ENCODE measurements at regions not wholly inside any gene's neighbourhood (a gene's known extent, or its start where the extent isn't known, plus 50 kb on each side); places are given as distances from the start of the nearest gene placed in this dataset.
"Not testable (repeated sequence)": the region's sequence is repeated elsewhere in the genome, so short reads cannot be mapped to it uniquely, and the experiment has no call there.

DNA sequence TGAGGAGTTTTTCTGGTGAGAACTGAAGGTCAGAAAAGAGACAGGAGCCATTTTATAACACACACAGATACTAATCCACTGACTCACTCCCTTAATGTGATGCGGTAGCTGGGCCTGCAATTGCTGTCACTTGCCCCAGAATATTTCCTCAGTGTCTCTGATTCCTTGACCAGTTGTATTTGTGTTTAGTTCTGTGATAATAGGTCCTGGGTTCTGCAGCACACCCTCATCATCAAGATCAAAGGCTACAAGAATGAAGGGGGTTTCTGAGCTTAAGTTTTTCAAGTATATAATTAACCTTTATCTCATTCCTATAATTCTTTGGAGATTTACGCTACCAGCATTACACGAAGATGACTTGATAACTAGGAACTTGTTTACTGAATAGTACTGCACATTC is 576.5 kb upstream of the CPXCR1 start:
- WGBS (ENCODE audit: low lambda C conversion rate, missing lambda C conversion rate): 17% methylated on average over 3 of the region's 3 CpGs
- TF ChIP-seq, protein P1, sequence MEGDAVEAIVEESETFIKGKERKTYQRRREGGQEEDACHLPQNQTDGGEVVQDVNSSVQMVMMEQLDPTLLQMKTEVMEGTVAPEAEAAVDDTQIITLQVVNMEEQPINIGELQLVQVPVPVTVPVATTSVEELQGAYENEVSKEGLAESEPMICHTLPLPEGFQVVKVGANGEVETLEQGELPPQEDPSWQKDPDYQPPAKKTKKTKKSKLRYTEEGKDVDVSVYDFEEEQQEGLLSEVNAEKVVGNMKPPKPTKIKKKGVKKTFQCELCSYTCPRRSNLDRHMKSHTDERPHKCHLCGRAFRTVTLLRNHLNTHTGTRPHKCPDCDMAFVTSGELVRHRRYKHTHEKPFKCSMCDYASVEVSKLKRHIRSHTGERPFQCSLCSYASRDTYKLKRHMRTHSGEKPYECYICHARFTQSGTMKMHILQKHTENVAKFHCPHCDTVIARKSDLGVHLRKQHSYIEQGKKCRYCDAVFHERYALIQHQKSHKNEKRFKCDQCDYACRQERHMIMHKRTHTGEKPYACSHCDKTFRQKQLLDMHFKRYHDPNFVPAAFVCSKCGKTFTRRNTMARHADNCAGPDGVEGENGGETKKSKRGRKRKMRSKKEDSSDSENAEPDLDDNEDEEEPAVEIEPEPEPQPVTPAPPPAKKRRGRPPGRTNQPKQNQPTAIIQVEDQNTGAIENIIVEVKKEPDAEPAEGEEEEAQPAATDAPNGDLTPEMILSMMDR (IDR thresholded peaks at IDR 0.05; ENCODE audit: poor library complexity): no peak
- TF ChIP-seq EZH2phosphoT487 (IDR thresholded peaks at IDR 0.05; ENCODE audit: low read depth, severe bottlenecking, unreplicated experiment): no peak
- no peak for TF ChIP-seq EZH2 (IDR thresholded peaks at IDR 0.05; ENCODE audit: borderline replicate concordance)

GRCh38 chrX:88173932-88174440 is 573.0 kb upstream of the CPXCR1 start:
- not testable (repeated sequence) for H3K79me2 ChIP-seq; H4K20me1 ChIP-seq (ENCODE audit: insufficient read depth, poor library complexity, severe bottlenecking); H3K27me3 ChIP-seq; H3K9me3 ChIP-seq (ENCODE audit: low read depth); H3K4me1 ChIP-seq (ENCODE audit: insufficient read depth); H2AFZ ChIP-seq; H3K9me2 ChIP-seq (replicated peaks; ENCODE audit: insufficient read depth); H3K36me3 ChIP-seq (replicated peaks; ENCODE audit: insufficient read depth, low read depth); DNase-seq (ENCODE audit: low spot score); H3K4me3 ChIP-seq; H3K4me2 ChIP-seq; H3K27ac ChIP-seq
- 61% methylated on average over 4 of the region's 4 CpGs for WGBS (ENCODE audit: low lambda C conversion rate, missing lambda C conversion rate)

More for the DNA sequence above, 576.5 kb upstream of the CPXCR1 start:
- H3K36me3 ChIP-seq (replicated peaks; ENCODE audit: insufficient read depth, low read depth): no peaks in the 10 kb centered on the region
- no peak overlapping the region for H3K4me2 ChIP-seq
- no peaks in the 10 kb centered on the region for H3K4me1 ChIP-seq (ENCODE audit: insufficient read depth)
- no peaks in the 10 kb centered on the region for H3K9me2 ChIP-seq (replicated peaks; ENCODE audit: insufficient read depth)
- peak; percentile 10 for DNase-seq (ENCODE audit: low spot score)
- no peaks in the 10 kb centered on the region for H3K27me3 ChIP-seq
- no peaks in the 10 kb centered on the region for H3K9me3 ChIP-seq (ENCODE audit: low read depth)
- H4K20me1 ChIP-seq (ENCODE audit: insufficient read depth, poor library complexity, severe bottlenecking): no peaks in the 10 kb centered on the region
- H3K4me3 ChIP-seq: no peak overlapping the region
- peak overlapping the region; percentile 2 for H2AFZ ChIP-seq
- H3K27ac ChIP-seq: peak overlapping the region; percentile 14
- H3K79me2 ChIP-seq: no peaks in the 10 kb centered on the region

DNA sequence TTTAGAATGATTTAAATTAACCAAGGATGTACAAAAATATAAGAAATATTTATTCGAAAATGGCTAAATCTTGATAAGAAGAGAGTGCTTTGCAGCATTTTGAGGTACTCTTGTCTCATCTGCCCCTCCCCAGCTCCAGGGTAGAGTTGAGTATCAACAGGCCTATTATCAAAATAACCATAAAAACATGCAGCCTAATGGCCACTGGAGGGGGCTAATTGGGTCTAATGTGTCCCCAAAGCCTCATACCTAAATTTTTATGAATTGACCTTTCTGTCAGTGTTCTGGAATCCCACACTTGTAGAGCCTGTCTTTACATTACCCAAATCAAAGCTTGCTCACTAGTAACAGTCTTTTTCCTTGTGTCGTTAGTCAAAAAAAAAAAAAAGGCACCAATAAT is 544.9 kb upstream of the CPXCR1 start:
- Histone ChIP-seq H4K20me1 (ENCODE audit: insufficient read depth, poor library complexity, severe bottlenecking) (no peaks in the 10 kb centered on the region), H3K79me2 (no peaks in the 10 kb centered on the region), H2AFZ (no peak overlapping the region), H3K27me3 (no peaks in the 10 kb centered on the region), H3K9me3 (ENCODE audit: low read depth) (no peaks in the 10 kb centered on the region), H3K4me3 (no peak overlapping the region), H3K9me2 (replicated peaks; ENCODE audit: insufficient read depth) (no peaks in the 10 kb centered on the region), H3K4me1 (ENCODE audit: insufficient read depth) (no peaks in the 10 kb centered on the region), H3K36me3 (replicated peaks; ENCODE audit: insufficient read depth, low read depth) (no peaks in the 10 kb centered on the region), H3K27ac (no peak overlapping the region), H3K4me2 (no peak overlapping the region)
- DNase-seq (ENCODE audit: low spot score): no peak
- TF ChIP-seq, protein P1 (IDR thresholded peaks at IDR 0.05; ENCODE audit: poor library complexity): no peak
- no peak for TF ChIP-seq EZH2phosphoT487 (IDR thresholded peaks at IDR 0.05; ENCODE audit: low read depth, severe bottlenecking, unreplicated experiment)
- WGBS (ENCODE audit: low lambda C conversion rate, missing lambda C conversion rate): 90% methylated on average over 2 of the region's 2 CpGs

- 46% methylated on average over 1 of the region's 1 CpG for WGBS (ENCODE audit: low lambda C conversion rate, missing lambda C conversion rate)
- Histone ChIP-seq H3K36me3 (replicated peaks; ENCODE audit: insufficient read depth, low read depth) (no peaks in the 10 kb centered on the region), H4K20me1 (ENCODE audit: insufficient read depth, poor library complexity, severe bottlenecking) (no peaks in the 10 kb centered on the region)
These were observed 503.0 kb upstream of the CPXCR1 start for GRCh38 chrX:88244066-88244465.

More at GRCh38 chrX:88244066-88244465, 503.0 kb upstream of the CPXCR1 start:
- Histone ChIP-seq H3K27ac (no peak overlapping the region), H3K4me1 (ENCODE audit: insufficient read depth) (no peaks in the 10 kb centered on the region), H3K79me2 (no peaks in the 10 kb centered on the region), H3K4me2 (no peak overlapping the region), H2AFZ (no peak overlapping the region), H3K4me3 (no peak overlapping the region), H3K27me3 (no peaks in the 10 kb centered on the region), H3K9me2 (replicated peaks; ENCODE audit: insufficient read depth) (no peaks in the 10 kb centered on the region), H3K9me3 (ENCODE audit: low read depth) (no peaks in the 10 kb centered on the region)
- no peak for DNase-seq (ENCODE audit: low spot score)
- TF ChIP-seq EZH2phosphoT487 (IDR thresholded peaks at IDR 0.05; ENCODE audit: low read depth, severe bottlenecking, unreplicated experiment) (no peak), EZH2 (IDR thresholded peaks at IDR 0.05; ENCODE audit: borderline replicate concordance) (no peak)
- TF ChIP-seq, protein P1 (IDR thresholded peaks at IDR 0.05; ENCODE audit: poor library complexity): no peak
